CD14-positive monocyte (primary cell): ENCODE measurements at regions not wholly inside any gene's neighbourhood (a gene's known extent, or its start where the extent isn't known, plus 50 kb on each side); places are given as distances from the start of the nearest gene placed in this dataset.
A peak's percentile ranks its signal among the peaks of the same experiment; 100 is the strongest.

Source experiments
- DNase-seq, 3 donors: peaks; one replicate each; pipeline ENCODE4 v3.0.0-alpha.2; 2011 to 2022
- H2AFZ ChIP-seq: 2 replicates; pipeline ENCODE4 v1.6.0; 2012; ENCODE audit warnings: mild to moderate bottlenecking, low read depth, low read length, inconsistent platforms; ENCODE audit not compliant: insufficient read depth, poor library complexity, severe bottlenecking
- H3K27ac ChIP-seq, 2 donors: 1 replicate in 1 of 2; 2 replicates in 1 of 2; pipeline ENCODE4 v1.5.1; 2012 to 2013; ENCODE audit warnings: low read length in 2 of 2, control low read depth in 1 of 2, inconsistent platforms in 1 of 2, low read depth in 1 of 2, mild to moderate bottlenecking in 1 of 2
- H3K27me3 ChIP-seq, 2 donors: one replicate each; pipeline versions ENCODE4 v1.6.0 to v1.6.1; 2011 to 2013; ENCODE audit warnings: low read length in 2 of 2; ENCODE audit not compliant: control insufficient read depth in 2 of 2, insufficient read depth in 2 of 2
- H3K36me3 ChIP-seq, 2 donors: replicated peaks in 1 of 2; 1 replicate in 1 of 2; 2 replicates in 1 of 2; pipeline versions ENCODE4 v1.5.1 to v1.6.1; 2012 to 2013; ENCODE audit warnings: low read length in 2 of 2, control low read depth in 1 of 2, inconsistent platforms in 1 of 2, mild to moderate bottlenecking in 1 of 2; ENCODE audit not compliant: insufficient read depth in 2 of 2, control insufficient read depth in 1 of 2
- H3K4me1 ChIP-seq, 2 donors: 1 replicate in 1 of 2; 2 replicates in 1 of 2; pipeline versions ENCODE4 v1.5.1 to v1.6.1; 2012 to 2013; ENCODE audit warnings: low read length in 2 of 2, control low read depth in 1 of 2, inconsistent platforms in 1 of 2, mild to moderate bottlenecking in 1 of 2, moderate library complexity in 1 of 2; ENCODE audit not compliant: insufficient read depth in 2 of 2, control insufficient read depth in 1 of 2
- H3K4me2 ChIP-seq: replicated peaks from 2 replicates; pipeline ENCODE3; 2012; ENCODE audit warnings: low read length, moderate library complexity, mild to moderate bottlenecking; ENCODE audit not compliant: poor library complexity, severe bottlenecking; ENCODE audit errors: extremely low read depth
- H3K4me3 ChIP-seq, 3 experiments: fragments of 200-600 bp in 1 of 3; sonication (generic) in 1 of 3; replicated peaks in 1 of 3; 1 replicate in 2 of 3; 2 replicates in 1 of 3; pipeline ENCODE4 v1.5.1; 2011 to 2013; ENCODE audit warnings: low read length in 3 of 3, mild to moderate bottlenecking in 3 of 3, control low read depth in 2 of 3, low read depth in 2 of 3, inconsistent platforms in 1 of 3, moderate library complexity in 1 of 3
- H3K79me2 ChIP-seq: 2 replicates; pipeline ENCODE4 v1.6.0; 2012; ENCODE audit warnings: mild to moderate bottlenecking, control low read depth, inconsistent platforms, low read length, moderate library complexity; ENCODE audit not compliant: insufficient read depth
- H3K9ac ChIP-seq: 2 replicates; pipeline ENCODE4 v1.6.0; 2017; ENCODE audit warnings: low read length, mild to moderate bottlenecking; ENCODE audit not compliant: insufficient read depth, poor library complexity, severe bottlenecking
- H3K9me3 ChIP-seq, 2 donors: replicated peaks in 1 of 2; 1 replicate in 1 of 2; 2 replicates in 1 of 2; pipeline versions ENCODE4 v1.5.1 to v1.6.1; 2012 to 2013; ENCODE audit warnings: low read length in 2 of 2, control low read depth in 1 of 2; ENCODE audit not compliant: control insufficient read depth in 1 of 2, insufficient read depth in 1 of 2
- H4K20me1 ChIP-seq: 2 replicates; pipeline ENCODE4 v1.6.0; 2012; ENCODE audit warnings: mild to moderate bottlenecking, low read length, control low read depth, moderate library complexity; ENCODE audit not compliant: insufficient read depth
- H3K27ac Mint-ChIP-seq, 7 donors: one replicate each; pipeline ENCODE4 v1.8.0; 2020; ENCODE audit warnings: mild to moderate bottlenecking in 7 of 7, mixed read lengths in 7 of 7, moderate library complexity in 6 of 7, inconsistent platforms in 2 of 7
- H3K27me3 Mint-ChIP-seq, 3 donors: one replicate each; pipeline ENCODE4 v1.8.0; 2021 to 2022; ENCODE audit warnings: low read depth in 3 of 3, mild to moderate bottlenecking in 3 of 3, mixed read lengths in 3 of 3, moderate library complexity in 3 of 3, inconsistent platforms in 1 of 3
- H3K36me3 Mint-ChIP-seq, 2 donors: one replicate each; pipeline ENCODE4 v1.8.0; 2020; ENCODE audit warnings: mixed read lengths in 2 of 2, inconsistent platforms in 1 of 2, mild to moderate bottlenecking in 1 of 2
- H3K4me1 Mint-ChIP-seq: one replicate; pipeline ENCODE4 v1.8.0; 2020; ENCODE audit warnings: mild to moderate bottlenecking, mixed read lengths
- H3K4me3 Mint-ChIP-seq, 2 donors: one replicate each; pipeline ENCODE4 v1.8.0; 2020; ENCODE audit warnings: mild to moderate bottlenecking in 2 of 2, mixed read lengths in 2 of 2, moderate library complexity in 1 of 2
- H3K9me3 Mint-ChIP-seq, 7 donors: one replicate each; pipeline ENCODE4 v1.8.0; 2020 to 2022; ENCODE audit warnings: mixed read lengths in 7 of 7, mild to moderate bottlenecking in 6 of 7, moderate library complexity in 6 of 7, inconsistent platforms in 2 of 7
- WGBS: methylation state at CpG from one replicate; pipeline ENCODE4 v1.1.5; 2013; ENCODE audit warnings: missing lambda C conversion rate; ENCODE audit not compliant: insufficient coverage; 5-methylcytosine and 5-hydroxymethylcytosine counted together
- intact Hi-C, 2 donors: fragments of 100-400 bp; cut with micrococcal nuclease; formaldehyde crosslinking; loops; one replicate each; pipeline versions ENCODE4 v1.15.0 to v1.15.1; 2023
- TF ChIP-seq, protein P1 (sequence below): fragments of 200-600 bp; IDR thresholded peaks from one replicate; pipeline ENCODE4 v1.8.0; 2022; ENCODE audit warnings: antibody characterized with exemption, mild to moderate bottlenecking

DNA sequence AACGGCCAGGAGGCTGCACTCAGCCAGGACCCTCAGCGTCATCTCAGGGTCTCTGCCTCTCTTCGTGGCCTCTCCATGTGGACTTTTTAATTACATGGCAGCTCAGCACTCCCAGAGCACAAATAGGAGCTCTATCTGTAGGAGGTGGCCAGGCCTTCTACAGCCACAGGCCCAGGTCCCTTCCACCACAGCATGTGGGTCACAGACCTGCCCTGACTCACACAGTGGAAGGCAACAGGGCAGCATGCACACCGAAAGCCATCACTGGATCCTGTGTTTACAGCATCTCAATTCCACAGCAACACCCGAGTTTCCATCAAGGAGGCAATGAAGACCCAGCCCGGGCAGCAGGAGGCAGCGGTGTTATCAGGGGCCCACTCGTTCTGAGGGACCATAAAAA, 65.8 kb upstream of the CD93 start:
- no peak overlapping the region for H2AFZ ChIP-seq
- H3K4me3 Mint-ChIP-seq = peak overlapping the region; percentile 41 to 57
- no peaks in the 10 kb centered on the region for H3K27me3 ChIP-seq
- H3K27ac ChIP-seq = peak overlapping the region; percentile 86 to 100
- peaks cover 18 to 21% of the 10 kb centered on the region in 2 donors for H3K36me3 Mint-ChIP-seq
- peaks cover 3% of the 10 kb centered on the region for H3K79me2 ChIP-seq
- H3K4me3 ChIP-seq = no peak overlapping the region
- peak overlapping the region; percentile 6 for H3K4me2 ChIP-seq
- H3K36me3 ChIP-seq = no peaks in the 10 kb centered on the region
- TF ChIP-seq, protein P1, sequence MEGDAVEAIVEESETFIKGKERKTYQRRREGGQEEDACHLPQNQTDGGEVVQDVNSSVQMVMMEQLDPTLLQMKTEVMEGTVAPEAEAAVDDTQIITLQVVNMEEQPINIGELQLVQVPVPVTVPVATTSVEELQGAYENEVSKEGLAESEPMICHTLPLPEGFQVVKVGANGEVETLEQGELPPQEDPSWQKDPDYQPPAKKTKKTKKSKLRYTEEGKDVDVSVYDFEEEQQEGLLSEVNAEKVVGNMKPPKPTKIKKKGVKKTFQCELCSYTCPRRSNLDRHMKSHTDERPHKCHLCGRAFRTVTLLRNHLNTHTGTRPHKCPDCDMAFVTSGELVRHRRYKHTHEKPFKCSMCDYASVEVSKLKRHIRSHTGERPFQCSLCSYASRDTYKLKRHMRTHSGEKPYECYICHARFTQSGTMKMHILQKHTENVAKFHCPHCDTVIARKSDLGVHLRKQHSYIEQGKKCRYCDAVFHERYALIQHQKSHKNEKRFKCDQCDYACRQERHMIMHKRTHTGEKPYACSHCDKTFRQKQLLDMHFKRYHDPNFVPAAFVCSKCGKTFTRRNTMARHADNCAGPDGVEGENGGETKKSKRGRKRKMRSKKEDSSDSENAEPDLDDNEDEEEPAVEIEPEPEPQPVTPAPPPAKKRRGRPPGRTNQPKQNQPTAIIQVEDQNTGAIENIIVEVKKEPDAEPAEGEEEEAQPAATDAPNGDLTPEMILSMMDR = no peak
- WGBS = 75% methylated on average over 4 of the region's 8 CpGs
- H3K27me3 Mint-ChIP-seq = peaks cover 0 to 3% (median 0%) of the 10 kb centered on the region in 3 donors
- DNase-seq = peak; percentile 45 to 74 (median 47)
- intact Hi-C loops = loop anchor here (5.0 to 10.0 kb wide), 3 partner anchors 35 to 213 kb away; partner anchors contain the start of gene GZF1 (in 1 of the 2)
- H3K9ac ChIP-seq = peak overlapping the region; percentile 65
- no peaks in the 10 kb centered on the region for H4K20me1 ChIP-seq
- H3K9me3 Mint-ChIP-seq = peaks cover 0 to 2% (median 0%) of the 10 kb centered on the region in 7 donors
- H3K4me1 Mint-ChIP-seq = peaks cover 100% of the 10 kb centered on the region
- peak overlapping the region; percentile 95 to 100 (median 100) for H3K27ac Mint-ChIP-seq
- peaks cover 96 to 97% of the 10 kb centered on the region in 2 donors for H3K4me1 ChIP-seq
- H3K9me3 ChIP-seq = no peaks in the 10 kb centered on the region

- H3K27me3 Mint-ChIP-seq = peaks cover 0 to 3% (median 0%) of the 10 kb centered on the region in 3 donors
- intact Hi-C loops = loop anchor here (5.0 to 10.0 kb wide), 3 partner anchors 34 to 214 kb away; partner anchors contain the start of gene GZF1 (in 1 of the 2)
- H3K27ac Mint-ChIP-seq = peak overlapping the region; percentile 95 to 100 (median 100)
- WGBS = 37% methylated on average over 4 of the region's 8 CpGs
- no peak for DNase-seq
- Histone ChIP-seq H3K9ac (peak overlapping the region; percentile 65), H3K27ac (peak overlapping the region; percentile 86 to 100), H3K9me3 (no peaks in the 10 kb centered on the region), H3K79me2 (peaks cover 3% of the 10 kb centered on the region), H3K36me3 (no peaks in the 10 kb centered on the region), H3K4me3 (no peak overlapping the region), H3K4me2 (no peak overlapping the region), H3K27me3 (no peaks in the 10 kb centered on the region), H2AFZ (no peak overlapping the region), H4K20me1 (no peaks in the 10 kb centered on the region), H3K4me1 (peaks cover 96 to 97% of the 10 kb centered on the region in 2 donors)
- H3K9me3 Mint-ChIP-seq = peaks cover 0 to 2% (median 0%) of the 10 kb centered on the region in 7 donors
- H3K4me1 Mint-ChIP-seq = peaks cover 100% of the 10 kb centered on the region
- no peak overlapping the region for H3K4me3 Mint-ChIP-seq
- H3K36me3 Mint-ChIP-seq = peaks cover 19 to 21% of the 10 kb centered on the region in 2 donors
- TF ChIP-seq, protein P1 = no peak
These were observed 65.0 kb upstream of the CD93 start for GRCh38 chr20:23151008-23151703.
